Ovary (tissue), 3 donors: ENCODE measurements at regions not wholly inside any gene's neighbourhood (a gene's known extent, or its start where the extent isn't known, plus 50 kb on each side); places are given as distances from the start of the nearest gene placed in this dataset.

Experiments used
- EP300 ChIP-seq: sonication (generic); formaldehyde crosslinking; IDR thresholded peaks from one replicate; pipeline ENCODE4 v1.6.1; 2017; ENCODE audit warnings: antibody characterized with exemption
- POLR2A ChIP-seq: fragments of 450-650 bp; IDR thresholded peaks from one replicate; pipeline ENCODE4 v1.6.1; 2017; ENCODE audit warnings: antibody characterized with exemption, mild to moderate bottlenecking, moderate library complexity
- TF ChIP-seq, protein P1 (sequence below), 3 donors: fragments of 450-650 bp in 2 of 3; fragments of 200-600 bp in 1 of 3; IDR thresholded peaks; one replicate each; pipeline versions ENCODE4 v1.5.1 to v1.8.0; 2016 to 2022; ENCODE audit warnings: antibody characterized with exemption in 3 of 3, mild to moderate bottlenecking in 1 of 3
- donor health status: DM: no; HTN: no; CAD: no.

- TF ChIP-seq, protein P1, sequence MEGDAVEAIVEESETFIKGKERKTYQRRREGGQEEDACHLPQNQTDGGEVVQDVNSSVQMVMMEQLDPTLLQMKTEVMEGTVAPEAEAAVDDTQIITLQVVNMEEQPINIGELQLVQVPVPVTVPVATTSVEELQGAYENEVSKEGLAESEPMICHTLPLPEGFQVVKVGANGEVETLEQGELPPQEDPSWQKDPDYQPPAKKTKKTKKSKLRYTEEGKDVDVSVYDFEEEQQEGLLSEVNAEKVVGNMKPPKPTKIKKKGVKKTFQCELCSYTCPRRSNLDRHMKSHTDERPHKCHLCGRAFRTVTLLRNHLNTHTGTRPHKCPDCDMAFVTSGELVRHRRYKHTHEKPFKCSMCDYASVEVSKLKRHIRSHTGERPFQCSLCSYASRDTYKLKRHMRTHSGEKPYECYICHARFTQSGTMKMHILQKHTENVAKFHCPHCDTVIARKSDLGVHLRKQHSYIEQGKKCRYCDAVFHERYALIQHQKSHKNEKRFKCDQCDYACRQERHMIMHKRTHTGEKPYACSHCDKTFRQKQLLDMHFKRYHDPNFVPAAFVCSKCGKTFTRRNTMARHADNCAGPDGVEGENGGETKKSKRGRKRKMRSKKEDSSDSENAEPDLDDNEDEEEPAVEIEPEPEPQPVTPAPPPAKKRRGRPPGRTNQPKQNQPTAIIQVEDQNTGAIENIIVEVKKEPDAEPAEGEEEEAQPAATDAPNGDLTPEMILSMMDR (IDR thresholded peaks at IDR 0.05): no peak
- no peak for TF ChIP-seq POLR2A
- TF ChIP-seq EP300: no peak
Measured at GRCh38 chr14:65162031-65162430, 59.7 kb upstream of the MAX start.
